GM12878 (cell line): ENCODE measurements at regions not wholly inside any gene's neighbourhood (a gene's known extent, or its start where the extent isn't known, plus 50 kb on each side); places are given as distances from the start of the nearest gene placed in this dataset.

Source experiments
- ATAC-seq: fragments of 200-7000 bp; cut with Tn5 transposase; 3 replicates; pipeline ENCODE4 v1.9.1; 2020; ENCODE audit warnings: mild to moderate bottlenecking, moderate library complexity
- BruUV-seq: library from RNA; stranded (reverse); fragments of 400-500 nt; replicated peaks from 2 replicates; lab custom pipeline; 2021; lab: Mats Ljungman, UMichigan
- CTCF ChIA-PET: fragments of 300-600 bp; sonication (Branson Sonifier 250); formaldehyde crosslinking; extraction: SDS; loops from one replicate; lab custom pipeline; 2021; ENCODE audit warnings: inconsistent platforms; lab: Yijun Ruan, JAX
- POLR2A ChIA-PET: fragments of 350-600 bp; formaldehyde crosslinking; extraction: SDS; loops from one replicate; lab custom pipeline; 2021; ENCODE audit warnings: inconsistent platforms; lab: Charles Lee
- RAD21 ChIA-PET: fragments of 300-600 bp; sonication (Branson Sonifier 250); formaldehyde crosslinking; loops from one replicate; lab custom pipeline; 2023; ENCODE audit warnings: antibody characterized with exemption; ENCODE audit not compliant: unreplicated experiment; lab: Charles Lee
- SMC1A ChIA-PET: fragments of 300-600 bp; sonication (Branson Sonifier 250); formaldehyde crosslinking; loops from one replicate; lab custom pipeline; 2023; ENCODE audit not compliant: unreplicated experiment, uncharacterized antibody; lab: Charles Lee
- DNase-seq: peaks from one replicate; pipeline ENCODE4 v3.0.0-alpha.2; 2011; ENCODE audit warnings: low read depth, low spot score
- FAIRE-seq: peaks from 3 replicates; lab custom pipeline; 2011; peaks lifted over from hg19 to GRCh38; lab: Jason Lieb, UNC
- H2AFZ ChIP-seq: 2 replicates; pipeline ENCODE4 v1.6.0; 2011; ENCODE audit warnings: low read depth, low read length, control low read depth; ENCODE audit not compliant: control insufficient read depth
- H3K27ac ChIP-seq: 2 replicates; pipeline ENCODE4 v1.5.1; 2011; ENCODE audit warnings: control low read depth; ENCODE audit not compliant: control insufficient read depth, insufficient read depth
- H3K27me3 ChIP-seq, 2 experiments: replicated peaks in 1 of 2; 2 replicates each; pipeline versions ENCODE4 v1.6.0 to v1.6.1; 2011; ENCODE audit warnings: low read length in 1 of 2; ENCODE audit not compliant: control insufficient read depth in 2 of 2, insufficient read depth in 2 of 2
- H3K36me3 ChIP-seq, 2 experiments: 2 replicates each; pipeline ENCODE4 v1.5.1; 2011; ENCODE audit warnings: low read length in 1 of 2; ENCODE audit not compliant: control insufficient read depth in 2 of 2, insufficient read depth in 2 of 2
- H3K4me1 ChIP-seq: 2 replicates; pipeline ENCODE4 v1.6.1; 2011; ENCODE audit warnings: mild to moderate bottlenecking, low read length, moderate library complexity, mixed read lengths; ENCODE audit not compliant: control insufficient read depth, insufficient read depth
- H3K4me2 ChIP-seq: 2 replicates; pipeline ENCODE4 v1.6.0; 2011; ENCODE audit warnings: control low read depth; ENCODE audit not compliant: control insufficient read depth, insufficient read depth
- H3K4me3 ChIP-seq: fragments of 200-600 bp; sonication (generic); 2 replicates; pipeline ENCODE4 v1.5.1; 2016
- H3K79me2 ChIP-seq: 2 replicates; pipeline ENCODE4 v1.6.0; 2011; ENCODE audit warnings: low read length; ENCODE audit not compliant: control insufficient read depth, insufficient read depth
- H3K9ac ChIP-seq: 2 replicates; pipeline ENCODE4 v1.8.0; 2011; ENCODE audit warnings: low read length, control low read depth, mixed read lengths; ENCODE audit not compliant: control insufficient read depth, insufficient read depth
- H3K9me3 ChIP-seq: replicated peaks from 3 replicates; pipeline ENCODE4 v1.5.1; 2011; ENCODE audit warnings: mild to moderate bottlenecking, low read length; ENCODE audit not compliant: control insufficient read depth, insufficient read depth
- H4K20me1 ChIP-seq: 2 replicates; pipeline ENCODE4 v1.6.0; 2011; ENCODE audit not compliant: control insufficient read depth, insufficient read depth
- BACH1 ChIP-seq: fragments of 450-650 bp; IDR thresholded peaks from 2 replicates; pipeline ENCODE4 v1.6.1; 2017; ENCODE audit warnings: mild to moderate bottlenecking, borderline replicate concordance
- CHD2 ChIP-seq: IDR thresholded peaks from 2 replicates; pipeline ENCODE4 v1.6.1; 2011; ENCODE audit warnings: low read depth, low read length, improper control_type of control experiment, borderline replicate concordance
- CHD4 ChIP-seq: fragments of 200-600 bp; sonication (generic); IDR thresholded peaks from 2 replicates; pipeline ENCODE4 v1.6.1; 2016; ENCODE audit warnings: mild to moderate bottlenecking
- E2F4 ChIP-seq: IDR thresholded peaks from 2 replicates; pipeline ENCODE4 v1.6.1; 2012; ENCODE audit warnings: low read depth, low read length, improper control_type of control experiment
- GABPA ChIP-seq: IDR thresholded peaks from 2 replicates; pipeline ENCODE4 v1.6.1; 2014; ENCODE audit warnings: antibody characterized with exemption, low read depth, mild to moderate bottlenecking, inconsistent platforms
- NBN ChIP-seq: fragments of 450-650 bp; IDR thresholded peaks from 2 replicates; pipeline ENCODE4 v1.6.1; 2016
- PAX5 ChIP-seq: IDR thresholded peaks from 2 replicates; pipeline ENCODE4 v1.6.1; 2011; ENCODE audit warnings: low read depth, low read length, borderline replicate concordance
- POLR2AphosphoS2 ChIP-seq: IDR thresholded peaks from 2 replicates; pipeline ENCODE4 v1.6.1; 2011; ENCODE audit warnings: low read depth, mild to moderate bottlenecking, low read length, improper control_type of control experiment, moderate library complexity
- SIN3A ChIP-seq: IDR thresholded peaks from 2 replicates; pipeline ENCODE4 v1.6.1; 2012; ENCODE audit warnings: low read depth, low read length, improper control_type of control experiment
- TARDBP ChIP-seq: IDR thresholded peaks from 2 replicates; pipeline ENCODE4 v1.6.1; 2016; ENCODE audit warnings: borderline replicate concordance
- TCF12 ChIP-seq: IDR thresholded peaks from 2 replicates; pipeline ENCODE4 v1.6.1; 2011; ENCODE audit warnings: low read depth, mild to moderate bottlenecking, low read length
- TCF7 ChIP-seq: IDR thresholded peaks from 2 replicates; pipeline ENCODE4 v1.6.1; 2014; ENCODE audit warnings: antibody characterized with exemption, borderline replicate concordance
- WRNIP1 ChIP-seq: IDR thresholded peaks from 2 replicates; pipeline ENCODE4 v1.6.1; 2011; ENCODE audit warnings: low read depth, low read length, improper control_type of control experiment, borderline replicate concordance
- ZNF24 ChIP-seq: fragments of 450-650 bp; IDR thresholded peaks from 2 replicates; pipeline ENCODE4 v1.6.1; 2017; ENCODE audit warnings: antibody characterized with exemption, mild to moderate bottlenecking
- ZZZ3 ChIP-seq: IDR thresholded peaks from 2 replicates; pipeline ENCODE4 v1.6.1; 2011; ENCODE audit warnings: low read depth; ENCODE audit not compliant: control insufficient read depth, insufficient read length
- WGBS: methylation state at CpG from one replicate; pipeline ENCODE4 v1.1.6; 2016; ENCODE audit warnings: low lambda C conversion rate; ENCODE audit not compliant: insufficient replicate concordance, insufficient coverage; ENCODE audit errors: missing lambda C conversion rate; 5-methylcytosine and 5-hydroxymethylcytosine counted together
- in situ Hi-C: fragments of 300-500 bp; cut with MboI; formaldehyde crosslinking; loops from 9 replicates; pipeline ENCODE4 v1.14.3; 2018; ENCODE audit warnings: mixed read lengths
- intact Hi-C: fragments of 100-400 bp; cut with micrococcal nuclease; formaldehyde crosslinking; loops from one replicate; pipeline ENCODE4 v1.14.2; 2022; ENCODE audit not compliant: unreplicated experiment
- TF ChIP-seq, protein P1 (sequence below): fragments of 450-650 bp; IDR thresholded peaks from 2 replicates; pipeline ENCODE4 v1.6.1; 2014; ENCODE audit warnings: mild to moderate bottlenecking
- TF ChIP-seq, protein P2 (sequence below): fragments of 450-650 bp; IDR thresholded peaks from 2 replicates; pipeline ENCODE4 v1.6.1; 2018; ENCODE audit warnings: borderline replicate concordance, mild to moderate bottlenecking; ENCODE audit not compliant: partially characterized antibody

DNA sequence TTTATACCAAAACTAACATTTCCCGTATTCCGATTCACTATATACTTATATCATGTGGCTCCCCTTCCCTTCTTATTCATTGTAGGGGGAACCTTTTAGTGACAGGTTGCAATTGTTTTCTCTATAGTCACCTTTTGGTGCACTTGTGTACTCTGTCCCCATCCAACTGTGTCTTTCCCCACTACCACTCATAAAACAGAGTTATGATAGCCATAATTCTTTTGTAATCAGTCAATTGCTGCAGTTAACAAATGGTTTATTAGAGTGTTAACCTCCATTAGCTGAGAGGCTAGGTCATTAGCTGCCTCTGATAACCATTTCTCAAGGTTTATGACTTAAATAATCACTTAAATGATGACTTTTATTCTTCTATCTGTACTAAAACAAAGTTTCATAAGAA lies 338.1 kb upstream of the SEL1L start:
- H3K79me2 ChIP-seq = no peaks in the 10 kb centered on the region
- WGBS = 73% methylated on average over 2 of the region's 2 CpGs
- ChIA-PET RAD21 (no interaction called here), CTCF (no interaction called here), POLR2A (no interaction called here), SMC1A (no interaction called here)
- H2AFZ ChIP-seq = no peak overlapping the region
- no peaks in the 10 kb centered on the region for H3K4me1 ChIP-seq
- in situ Hi-C loops = no loop called here
- H3K9me3 ChIP-seq = no peaks in the 10 kb centered on the region
- no peak overlapping the region for H3K9ac ChIP-seq
- TF ChIP-seq TARDBP = no peak
- no peak for TF ChIP-seq NBN
- BruUV-seq = no TSS peak
- no peaks in the 10 kb centered on the region for H4K20me1 ChIP-seq
- no peak for DNase-seq
- no peak overlapping the region for H3K4me3 ChIP-seq
- H3K4me2 ChIP-seq = no peak overlapping the region
- intact Hi-C loops = no loop called here
- no peak for FAIRE-seq
- no peak overlapping the region for H3K27ac ChIP-seq
- no peaks in the 10 kb centered on the region for H3K27me3 ChIP-seq
- ATAC-seq = no peak
- H3K36me3 ChIP-seq = no peaks in the 10 kb centered on the region

DNA sequence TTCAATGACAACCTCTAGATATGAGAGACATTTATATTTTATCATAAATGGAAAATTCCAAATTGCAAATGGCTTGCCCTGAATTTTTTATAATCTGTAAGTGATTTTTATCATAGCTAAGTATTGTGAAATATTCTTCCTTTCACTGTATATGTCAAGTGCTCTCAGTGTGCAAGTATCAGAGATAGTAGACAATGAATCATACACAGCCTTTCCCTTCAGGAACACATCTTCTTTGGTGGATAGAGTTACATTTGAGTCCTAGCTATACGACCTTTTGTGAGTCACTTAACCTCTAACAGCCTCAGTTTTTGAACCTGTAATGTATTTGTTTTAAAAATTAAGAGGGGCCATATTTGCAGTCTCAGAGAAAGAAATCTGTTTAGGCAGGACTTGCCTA lies 350.7 kb upstream of the SEL1L start:
- ChIA-PET POLR2A (no interaction called here), SMC1A (no interaction called here), RAD21 (no interaction called here), CTCF (no interaction called here)
- 0% methylated on average over 1 of the region's 1 CpG for WGBS
- Histone ChIP-seq H3K27ac (no peak overlapping the region), H3K4me1 (no peaks in the 10 kb centered on the region), H3K27me3 (no peaks in the 10 kb centered on the region), H3K9me3 (no peaks in the 10 kb centered on the region; the same call in 2 of the 3 replicates), H4K20me1 (no peaks in the 10 kb centered on the region), H3K9ac (no peak overlapping the region), H3K36me3 (no peaks in the 10 kb centered on the region), H3K4me2 (no peak overlapping the region), H2AFZ (no peak overlapping the region), H3K4me3 (no peak overlapping the region), H3K79me2 (no peaks in the 10 kb centered on the region)
- BruUV-seq = no TSS peak
- FAIRE-seq = no peak
- intact Hi-C loops (loop anchor here (2.0 kb wide), 1 partner anchor 62 kb away; no protein-coding TSS in a partner anchor), in situ Hi-C loops (no loop called here)
- DNase-seq = no peak
- no peak for ATAC-seq
- no peak for TF ChIP-seq TCF7
- TF ChIP-seq TCF12 = no peak
- no peak for TF ChIP-seq CHD4
- no peak for TF ChIP-seq E2F4
- no peak for TF ChIP-seq WRNIP1
- no peak for TF ChIP-seq GABPA
- no peak for TF ChIP-seq PAX5
- TF ChIP-seq, protein P1, sequence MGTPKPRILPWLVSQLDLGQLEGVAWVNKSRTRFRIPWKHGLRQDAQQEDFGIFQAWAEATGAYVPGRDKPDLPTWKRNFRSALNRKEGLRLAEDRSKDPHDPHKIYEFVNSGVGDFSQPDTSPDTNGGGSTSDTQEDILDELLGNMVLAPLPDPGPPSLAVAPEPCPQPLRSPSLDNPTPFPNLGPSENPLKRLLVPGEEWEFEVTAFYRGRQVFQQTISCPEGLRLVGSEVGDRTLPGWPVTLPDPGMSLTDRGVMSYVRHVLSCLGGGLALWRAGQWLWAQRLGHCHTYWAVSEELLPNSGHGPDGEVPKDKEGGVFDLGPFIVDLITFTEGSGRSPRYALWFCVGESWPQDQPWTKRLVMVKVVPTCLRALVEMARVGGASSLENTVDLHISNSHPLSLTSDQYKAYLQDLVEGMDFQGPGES = no peak
- no peak for TF ChIP-seq POLR2AphosphoS2
- no peak for TF ChIP-seq CHD2
- no peak for TF ChIP-seq SIN3A
- TF ChIP-seq, protein P2, sequence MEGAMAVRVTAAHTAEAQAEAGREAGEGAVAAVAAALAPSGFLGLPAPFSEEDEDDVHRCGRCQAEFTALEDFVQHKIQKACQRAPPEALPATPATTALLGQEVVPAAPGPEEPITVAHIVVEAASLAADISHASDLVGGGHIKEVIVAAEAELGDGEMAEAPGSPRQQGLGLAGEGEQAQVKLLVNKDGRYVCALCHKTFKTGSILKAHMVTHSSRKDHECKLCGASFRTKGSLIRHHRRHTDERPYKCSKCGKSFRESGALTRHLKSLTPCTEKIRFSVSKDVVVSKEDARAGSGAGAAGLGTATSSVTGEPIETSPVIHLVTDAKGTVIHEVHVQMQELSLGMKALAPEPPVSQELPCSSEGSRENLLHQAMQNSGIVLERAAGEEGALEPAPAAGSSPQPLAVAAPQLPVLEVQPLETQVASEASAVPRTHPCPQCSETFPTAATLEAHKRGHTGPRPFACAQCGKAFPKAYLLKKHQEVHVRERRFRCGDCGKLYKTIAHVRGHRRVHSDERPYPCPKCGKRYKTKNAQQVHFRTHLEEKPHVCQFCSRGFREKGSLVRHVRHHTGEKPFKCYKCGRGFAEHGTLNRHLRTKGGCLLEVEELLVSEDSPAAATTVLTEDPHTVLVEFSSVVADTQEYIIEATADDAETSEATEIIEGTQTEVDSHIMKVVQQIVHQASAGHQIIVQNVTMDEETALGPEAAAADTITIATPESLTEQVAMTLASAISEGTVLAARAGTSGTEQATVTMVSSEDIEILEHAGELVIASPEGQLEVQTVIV = no peak
- no peak for TF ChIP-seq BACH1
- no peak for TF ChIP-seq ZNF24
- no peak for TF ChIP-seq ZZZ3
